HG03097 (cell line): ENCODE measurements at regions not wholly inside any gene's neighbourhood (a gene's known extent, or its start where the extent isn't known, plus 50 kb on each side); places are given as distances from the start of the nearest gene placed in this dataset.

Experiments
- ATAC-seq: cut with Tn5 transposase; IDR thresholded peaks from one replicate; pipeline ENCODE4 v1.9.1; 2021; ENCODE audit not compliant: unreplicated experiment, low FRiP score

- ATAC-seq: no peak
These were observed 50.0 kb upstream of the TRPM1 start for GRCh38 chr15:31151301-31152233.

GRCh38 chr15:31153531-31153930, 52.0 kb upstream of the TRPM1 start:
- no peak for ATAC-seq

GRCh38 chr15:31155151-31155550, 53.6 kb upstream of the TRPM1 start:
- ATAC-seq: no peak

GRCh38 chr15:31156226-31156625, 54.7 kb upstream of the TRPM1 start:
- no peak for ATAC-seq

GRCh38 chr15:31156808-31157207, 55.3 kb upstream of the TRPM1 start:
- no peak for ATAC-seq

- ATAC-seq: no peak
These were observed 56.1 kb upstream of the TRPM1 start for GRCh38 chr15:31157644-31158069.

GRCh38 chr15:31158858-31159569, 57.5 kb upstream of the TRPM1 start:
- no peak for ATAC-seq

- no peak for ATAC-seq
These were observed 58.3 kb upstream of the TRPM1 start for GRCh38 chr15:31159837-31160236.

GRCh38 chr15:31160297-31160696, 58.8 kb upstream of the TRPM1 start:
- no peak for ATAC-seq

GRCh38 chr15:31160740-31161495, 59.4 kb upstream of the TRPM1 start:
- no peak for ATAC-seq

GRCh38 chr15:31161951-31162350, 60.4 kb upstream of the TRPM1 start:
- ATAC-seq: no peak

- ATAC-seq: no peak
These were observed 61.4 kb upstream of the TRPM1 start for GRCh38 chr15:31162721-31163510.

- ATAC-seq: no peak
These were observed 62.4 kb upstream of the TRPM1 start for GRCh38 chr15:31163769-31164572.

- no peak for ATAC-seq
These were observed 63.0 kb upstream of the TRPM1 start for GRCh38 chr15:31164573-31164912.

- no peak for ATAC-seq
These were observed 68.0 kb upstream of the TRPM1 start for GRCh38 chr15:31169558-31169957.

- no peak for ATAC-seq
These were observed 70.2 kb upstream of the TRPM1 start for GRCh38 chr15:31171731-31172130.

- no peak for ATAC-seq
These were observed 71.1 kb upstream of the TRPM1 start for GRCh38 chr15:31172606-31173005.

GRCh38 chr15:31173790-31174450, 72.4 kb upstream of the TRPM1 start:
- no peak for ATAC-seq

- ATAC-seq: no peak
These were observed 74.0 kb upstream of the TRPM1 start for GRCh38 chr15:31175484-31175883.
